ENCODE measurements at regions not wholly inside any gene's neighbourhood (a gene's known extent, or its start where the extent isn't known, plus 50 kb on each side); places are given as distances from the start of the nearest gene placed in this dataset.

DNA sequence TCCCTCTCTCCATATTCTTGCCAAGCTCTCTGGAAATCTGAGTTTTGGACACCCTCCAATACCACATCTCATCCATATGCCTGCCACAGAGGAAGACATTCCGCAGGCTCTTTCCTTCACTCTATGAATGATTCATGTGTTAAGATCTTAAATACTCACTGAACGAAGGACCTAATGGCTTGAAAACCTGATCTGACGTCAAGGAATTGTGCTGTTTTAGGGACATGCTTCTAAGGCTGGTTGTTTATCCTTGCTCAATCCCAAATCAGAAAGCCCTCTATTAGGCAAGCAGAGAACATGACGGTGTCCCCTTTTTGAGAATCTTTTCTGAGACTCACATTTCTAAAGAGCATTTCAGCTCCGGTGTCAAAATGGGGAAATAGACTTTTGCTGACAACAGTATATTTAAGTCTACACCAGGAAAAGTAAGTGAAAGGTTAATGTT lies 83.7 kb upstream of the GALNT5 start:
- H3K27ac ChIP-seq (ENCODE audit: low read length): no peak overlapping the region
- no TSS peak for BruUV-seq (replicated peaks)
- DNase-seq (ENCODE audit: low read depth, low spot score): no peak
- no peaks in the 10 kb centered on the region for H3K4me1 ChIP-seq (ENCODE audit: control insufficient read depth, insufficient read depth, low read length)
- ChIA-PET POLR2A (no interaction called here), CTCF (no interaction called here)
- intact Hi-C loops (cut with micrococcal nuclease; ENCODE audit: unreplicated experiment) (no loop called here), in situ Hi-C loops (cut with HindIII; ENCODE audit: low pct_unique_long_range_greater_than_20kb, low sequenced_read_pairs) (no loop called here)
- H3K9me3 ChIP-seq (ENCODE audit: control insufficient read depth, insufficient read depth, low read depth, low read length): no peaks in the 10 kb centered on the region
- no peaks in the 10 kb centered on the region for H3K36me3 ChIP-seq (ENCODE audit: control insufficient read depth, insufficient read depth, low read length)
- TF ChIP-seq TCF7L2 (IDR thresholded peaks at IDR 0.05; ENCODE audit: low read depth, low read length): no peak
- TF ChIP-seq POLR2AphosphoS5 (IDR thresholded peaks at IDR 0.05; ENCODE audit: low read depth, low read length): no peak
- no peaks in the 10 kb centered on the region for H3K27me3 ChIP-seq (ENCODE audit: control insufficient read depth, insufficient read depth, low read length)
- no peak for ATAC-seq
- no peak overlapping the region for H3K4me3 ChIP-seq (ENCODE audit: low read depth in 2 of 2, low read length in 2 of 2)

- no peaks in the 10 kb centered on the region for H3K27me3 ChIP-seq (ENCODE audit: control insufficient read depth, insufficient read depth, low read length)
- H3K4me1 ChIP-seq (ENCODE audit: control insufficient read depth, insufficient read depth, low read length): no peaks in the 10 kb centered on the region
- no peak for DNase-seq (ENCODE audit: low read depth, low spot score)
- TF ChIP-seq, protein P1, sequence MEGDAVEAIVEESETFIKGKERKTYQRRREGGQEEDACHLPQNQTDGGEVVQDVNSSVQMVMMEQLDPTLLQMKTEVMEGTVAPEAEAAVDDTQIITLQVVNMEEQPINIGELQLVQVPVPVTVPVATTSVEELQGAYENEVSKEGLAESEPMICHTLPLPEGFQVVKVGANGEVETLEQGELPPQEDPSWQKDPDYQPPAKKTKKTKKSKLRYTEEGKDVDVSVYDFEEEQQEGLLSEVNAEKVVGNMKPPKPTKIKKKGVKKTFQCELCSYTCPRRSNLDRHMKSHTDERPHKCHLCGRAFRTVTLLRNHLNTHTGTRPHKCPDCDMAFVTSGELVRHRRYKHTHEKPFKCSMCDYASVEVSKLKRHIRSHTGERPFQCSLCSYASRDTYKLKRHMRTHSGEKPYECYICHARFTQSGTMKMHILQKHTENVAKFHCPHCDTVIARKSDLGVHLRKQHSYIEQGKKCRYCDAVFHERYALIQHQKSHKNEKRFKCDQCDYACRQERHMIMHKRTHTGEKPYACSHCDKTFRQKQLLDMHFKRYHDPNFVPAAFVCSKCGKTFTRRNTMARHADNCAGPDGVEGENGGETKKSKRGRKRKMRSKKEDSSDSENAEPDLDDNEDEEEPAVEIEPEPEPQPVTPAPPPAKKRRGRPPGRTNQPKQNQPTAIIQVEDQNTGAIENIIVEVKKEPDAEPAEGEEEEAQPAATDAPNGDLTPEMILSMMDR (IDR thresholded peaks at IDR 0.05): no peak
- no peak for TF ChIP-seq SIN3A (IDR thresholded peaks at IDR 0.05; ENCODE audit: borderline replicate concordance, insufficient read depth, low read depth, low read length)
- TF ChIP-seq TCF7L2 (IDR thresholded peaks at IDR 0.05; ENCODE audit: low read depth, low read length): no peak
- no peak for TF ChIP-seq REST (IDR thresholded peaks at IDR 0.05; ENCODE audit: insufficient read depth in 1 of 2, low read depth in 2 of 2, low read length in 1 of 2)
- no peak for TF ChIP-seq POLR2AphosphoS5 (IDR thresholded peaks at IDR 0.05; ENCODE audit: low read depth, low read length)
- CTCF ChIA-PET: no interaction called here
- no peak overlapping the region for H3K4me3 ChIP-seq (ENCODE audit: low read depth in 2 of 2, low read length in 2 of 2)
- in situ Hi-C loops (cut with HindIII; ENCODE audit: low pct_unique_long_range_greater_than_20kb, low sequenced_read_pairs): no loop called here
- no peak overlapping the region for H3K27ac ChIP-seq (ENCODE audit: low read length)
- H3K9me3 ChIP-seq (ENCODE audit: control insufficient read depth, insufficient read depth, low read depth, low read length): no peaks in the 10 kb centered on the region
- POLR2A ChIA-PET: no interaction called here
- no peak for ATAC-seq
- H3K36me3 ChIP-seq (ENCODE audit: control insufficient read depth, insufficient read depth, low read length): no peaks in the 10 kb centered on the region
- intact Hi-C loops (cut with micrococcal nuclease; ENCODE audit: unreplicated experiment): no loop called here
- no TSS peak for BruUV-seq (replicated peaks)
Observed at GRCh38 chr2:157174321-157174720, 83.2 kb upstream of the GALNT5 start.

GRCh38 chr2:157176602-157177001 lies 80.9 kb upstream of the GALNT5 start:
- H3K27ac ChIP-seq (ENCODE audit: low read length): no peak overlapping the region
- TF ChIP-seq SIN3A (IDR thresholded peaks at IDR 0.05; ENCODE audit: borderline replicate concordance, insufficient read depth, low read depth, low read length): no peak
- no peak for TF ChIP-seq POLR2AphosphoS5 (IDR thresholded peaks at IDR 0.05; ENCODE audit: low read depth, low read length)
- TF ChIP-seq REST (IDR thresholded peaks at IDR 0.05; ENCODE audit: insufficient read depth in 1 of 2, low read depth in 2 of 2, low read length in 1 of 2): no peak
- TF ChIP-seq TCF7L2 (IDR thresholded peaks at IDR 0.05; ENCODE audit: low read depth, low read length): no peak
- TF ChIP-seq, protein P1 (IDR thresholded peaks at IDR 0.05): no peak
- H3K27me3 ChIP-seq (ENCODE audit: control insufficient read depth, insufficient read depth, low read length): no peaks in the 10 kb centered on the region
- in situ Hi-C loops (cut with HindIII; ENCODE audit: low pct_unique_long_range_greater_than_20kb, low sequenced_read_pairs): no loop called here
- CTCF ChIA-PET: no interaction called here
- H3K9me3 ChIP-seq (ENCODE audit: control insufficient read depth, insufficient read depth, low read depth, low read length): no peaks in the 10 kb centered on the region
- no peaks in the 10 kb centered on the region for H3K4me1 ChIP-seq (ENCODE audit: control insufficient read depth, insufficient read depth, low read length)
- ATAC-seq: no peak
- no peak overlapping the region for H3K4me3 ChIP-seq (ENCODE audit: low read depth in 2 of 2, low read length in 2 of 2)
- POLR2A ChIA-PET: no interaction called here
- intact Hi-C loops (cut with micrococcal nuclease; ENCODE audit: unreplicated experiment): no loop called here
- BruUV-seq (replicated peaks): no TSS peak
- no peaks in the 10 kb centered on the region for H3K36me3 ChIP-seq (ENCODE audit: control insufficient read depth, insufficient read depth, low read length)
- no peak for DNase-seq (ENCODE audit: low read depth, low spot score)
